ENCODE measurements at regions not wholly inside any gene's neighbourhood (a gene's known extent, or its start where the extent isn't known, plus 50 kb on each side); places are given as distances from the start of the nearest gene placed in this dataset.
"Not testable (repeated sequence)": the region's sequence is repeated elsewhere in the genome, so short reads cannot be mapped to it uniquely, and the experiment has no call there.

GRCh38 chr1:149278156-149278555 is 174.8 kb upstream of the NBPF9 start:
- H3K4me1 Mint-ChIP-seq; ATAC-seq (ENCODE audit: low read depth in 2 of 2); H3K27ac Mint-ChIP-seq; DNase-seq; H3K9me3 Mint-ChIP-seq; H3K27me3 Mint-ChIP-seq; H3K4me3 Mint-ChIP-seq; H3K36me3 Mint-ChIP-seq: not testable (repeated sequence)

GRCh38 chr1:149279015-149279414 is 175.7 kb upstream of the NBPF9 start:
- not testable (repeated sequence) for DNase-seq; H3K27me3 Mint-ChIP-seq; H3K36me3 Mint-ChIP-seq; H3K27ac Mint-ChIP-seq; H3K4me1 Mint-ChIP-seq; H3K4me3 Mint-ChIP-seq; H3K9me3 Mint-ChIP-seq; ATAC-seq (ENCODE audit: low read depth in 2 of 2)

- not testable (repeated sequence) for ATAC-seq (ENCODE audit: low read depth in 2 of 2); H3K36me3 Mint-ChIP-seq; H3K27me3 Mint-ChIP-seq; H3K4me3 Mint-ChIP-seq; H3K27ac Mint-ChIP-seq; DNase-seq; H3K9me3 Mint-ChIP-seq; H3K4me1 Mint-ChIP-seq
Observed at GRCh38 chr1:149279512-149279911, 176.2 kb upstream of the NBPF9 start.

- not testable (repeated sequence) for H3K36me3 Mint-ChIP-seq; DNase-seq; H3K4me3 Mint-ChIP-seq; H3K27me3 Mint-ChIP-seq; H3K9me3 Mint-ChIP-seq; H3K4me1 Mint-ChIP-seq; H3K27ac Mint-ChIP-seq; ATAC-seq (ENCODE audit: low read depth in 2 of 2)
Observed at GRCh38 chr1:149284773-149285172, 181.4 kb upstream of the NBPF9 start.

- H3K36me3 Mint-ChIP-seq, H3K4me3 Mint-ChIP-seq, H3K9me3 Mint-ChIP-seq, DNase-seq, H3K4me1 Mint-ChIP-seq, H3K27me3 Mint-ChIP-seq, H3K27ac Mint-ChIP-seq: not testable (repeated sequence)
- peak; percentile 40 to 52 for ATAC-seq (ENCODE audit: low read depth in 2 of 2)
Observed at GRCh38 chr1:149285205-149285604, 181.9 kb upstream of the NBPF9 start.

GRCh38 chr1:149285638-149286037 is 182.3 kb upstream of the NBPF9 start:
- peak; percentile 97 to 99 for ATAC-seq (ENCODE audit: low read depth in 2 of 2)

GRCh38 chr1:149288580-149288979 is 185.2 kb upstream of the NBPF9 start:
- not testable (repeated sequence) for H3K27me3 Mint-ChIP-seq; H3K9me3 Mint-ChIP-seq; H3K27ac Mint-ChIP-seq; DNase-seq; H3K4me3 Mint-ChIP-seq; H3K36me3 Mint-ChIP-seq; ATAC-seq (ENCODE audit: low read depth in 2 of 2); H3K4me1 Mint-ChIP-seq

More at GRCh38 chr1:149285638-149286037, 182.3 kb upstream of the NBPF9 start:
- H3K9me3 Mint-ChIP-seq, H3K27me3 Mint-ChIP-seq, H3K36me3 Mint-ChIP-seq, H3K4me1 Mint-ChIP-seq: not testable (repeated sequence)
- H3K4me3 Mint-ChIP-seq, result peak overlapping the region in 5 of 8 donors; percentile 79 to 91 (median 84)
- peak overlapping the region in 2 of 6 donors; percentile 66 to 73 for H3K27ac Mint-ChIP-seq
- DNase-seq, result peak; percentile 68

GRCh38 chr1:149300478-149301218 is 174.2 kb upstream of the NBPF19 start:
- H3K36me3 Mint-ChIP-seq; H3K4me1 Mint-ChIP-seq; H3K27me3 Mint-ChIP-seq; H3K9me3 Mint-ChIP-seq; ATAC-seq (ENCODE audit: low read depth in 2 of 2); DNase-seq; H3K27ac Mint-ChIP-seq; H3K4me3 Mint-ChIP-seq: not testable (repeated sequence)

GRCh38 chr1:149301282-149301681 is 173.6 kb upstream of the NBPF19 start:
- not testable (repeated sequence) for H3K4me3 Mint-ChIP-seq; ATAC-seq (ENCODE audit: low read depth in 2 of 2); H3K36me3 Mint-ChIP-seq; H3K4me1 Mint-ChIP-seq; H3K27ac Mint-ChIP-seq; H3K9me3 Mint-ChIP-seq; H3K27me3 Mint-ChIP-seq; DNase-seq

- ATAC-seq (ENCODE audit: low read depth in 2 of 2), result peak; percentile 55 to 78
- not testable (repeated sequence) for H3K27ac Mint-ChIP-seq, H3K36me3 Mint-ChIP-seq, H3K9me3 Mint-ChIP-seq, H3K4me1 Mint-ChIP-seq, DNase-seq, H3K27me3 Mint-ChIP-seq, H3K4me3 Mint-ChIP-seq
Observed at GRCh38 chr1:149304796-149305195, 170.0 kb upstream of the NBPF19 start.

- H3K36me3 Mint-ChIP-seq, result not testable (repeated sequence)
Observed at GRCh38 chr1:149307640-149308039, 167.2 kb upstream of the NBPF19 start.

GRCh38 chr1:149314921-149315320 is 159.9 kb upstream of the NBPF19 start:
- ATAC-seq (ENCODE audit: low read depth in 2 of 2), result not testable (repeated sequence)

More at GRCh38 chr1:149307640-149308039, 167.2 kb upstream of the NBPF19 start:
- H3K4me1 Mint-ChIP-seq; H3K4me3 Mint-ChIP-seq; H3K27me3 Mint-ChIP-seq; ATAC-seq (ENCODE audit: low read depth in 2 of 2); DNase-seq; H3K9me3 Mint-ChIP-seq; H3K27ac Mint-ChIP-seq: not testable (repeated sequence)

GRCh38 chr1:149320971-149321731 is 153.7 kb upstream of the NBPF19 start:
- not testable (repeated sequence) for H3K4me1 Mint-ChIP-seq; H3K9me3 Mint-ChIP-seq; H3K36me3 Mint-ChIP-seq; H3K27me3 Mint-ChIP-seq; DNase-seq; H3K27ac Mint-ChIP-seq; H3K4me3 Mint-ChIP-seq; ATAC-seq (ENCODE audit: low read depth in 2 of 2)

More at GRCh38 chr1:149314921-149315320, 159.9 kb upstream of the NBPF19 start:
- H3K27ac Mint-ChIP-seq, DNase-seq, H3K27me3 Mint-ChIP-seq, H3K9me3 Mint-ChIP-seq, H3K4me3 Mint-ChIP-seq, H3K36me3 Mint-ChIP-seq, H3K4me1 Mint-ChIP-seq: not testable (repeated sequence)

- not testable (repeated sequence) for ATAC-seq (ENCODE audit: low read depth in 2 of 2); H3K4me1 Mint-ChIP-seq; H3K36me3 Mint-ChIP-seq; H3K4me3 Mint-ChIP-seq; H3K9me3 Mint-ChIP-seq; DNase-seq; H3K27ac Mint-ChIP-seq; H3K27me3 Mint-ChIP-seq
Observed at GRCh38 chr1:149321732-149322016, 153.2 kb upstream of the NBPF19 start.

All from naive B cell (primary cell).